ENCODE measurements at regions not wholly inside any gene's neighbourhood (a gene's known extent, or its start where the extent isn't known, plus 50 kb on each side); places are given as distances from the start of the nearest gene placed in this dataset.

DNA sequence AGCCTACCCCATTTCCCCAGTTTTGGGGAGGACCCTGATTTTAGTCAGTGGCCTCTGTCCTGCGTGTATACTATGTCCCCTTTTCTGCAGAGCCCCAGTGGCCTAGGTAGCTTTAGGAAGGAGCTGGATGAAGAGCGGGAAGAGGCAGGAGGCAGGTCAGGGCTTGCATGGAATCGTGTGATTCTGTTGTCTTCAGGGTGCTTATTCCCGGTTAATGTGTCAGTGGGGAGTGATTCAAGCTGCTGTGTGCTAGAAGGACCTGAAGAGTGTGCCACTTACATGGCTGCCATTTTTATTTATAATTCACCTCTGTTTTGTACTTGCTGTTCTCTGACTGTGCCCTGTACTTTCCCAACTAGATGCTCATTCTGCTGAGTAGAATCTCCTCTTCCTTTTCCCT, 127.3 kb upstream of the AMOT start:
- TF ChIP-seq, protein P1, sequence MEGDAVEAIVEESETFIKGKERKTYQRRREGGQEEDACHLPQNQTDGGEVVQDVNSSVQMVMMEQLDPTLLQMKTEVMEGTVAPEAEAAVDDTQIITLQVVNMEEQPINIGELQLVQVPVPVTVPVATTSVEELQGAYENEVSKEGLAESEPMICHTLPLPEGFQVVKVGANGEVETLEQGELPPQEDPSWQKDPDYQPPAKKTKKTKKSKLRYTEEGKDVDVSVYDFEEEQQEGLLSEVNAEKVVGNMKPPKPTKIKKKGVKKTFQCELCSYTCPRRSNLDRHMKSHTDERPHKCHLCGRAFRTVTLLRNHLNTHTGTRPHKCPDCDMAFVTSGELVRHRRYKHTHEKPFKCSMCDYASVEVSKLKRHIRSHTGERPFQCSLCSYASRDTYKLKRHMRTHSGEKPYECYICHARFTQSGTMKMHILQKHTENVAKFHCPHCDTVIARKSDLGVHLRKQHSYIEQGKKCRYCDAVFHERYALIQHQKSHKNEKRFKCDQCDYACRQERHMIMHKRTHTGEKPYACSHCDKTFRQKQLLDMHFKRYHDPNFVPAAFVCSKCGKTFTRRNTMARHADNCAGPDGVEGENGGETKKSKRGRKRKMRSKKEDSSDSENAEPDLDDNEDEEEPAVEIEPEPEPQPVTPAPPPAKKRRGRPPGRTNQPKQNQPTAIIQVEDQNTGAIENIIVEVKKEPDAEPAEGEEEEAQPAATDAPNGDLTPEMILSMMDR (IDR thresholded peaks at IDR 0.05; ENCODE audit: borderline replicate concordance, extremely low read depth, low read length, poor library complexity, severe bottlenecking): no peak
- TF ChIP-seq EZH2 (IDR thresholded peaks at IDR 0.05; ENCODE audit: borderline replicate concordance, low read depth, low read length, severe bottlenecking): no peak

All from DND-41 (cell line).